GM19328 (cell line): ENCODE measurements at regions not wholly inside any gene's neighbourhood (a gene's known extent, or its start where the extent isn't known, plus 50 kb on each side); places are given as distances from the start of the nearest gene placed in this dataset.

ENCODE experiments used
- ATAC-seq: cut with Tn5 transposase; IDR thresholded peaks from one replicate; pipeline ENCODE4 v1.9.1; 2021; ENCODE audit warnings: mild to moderate bottlenecking, moderate library complexity; ENCODE audit not compliant: unreplicated experiment

- no peak for ATAC-seq
These were observed 121.9 kb upstream of the LGALSL start for GRCh38 chr2:64331849-64332699.

- no peak for ATAC-seq
These were observed 117.8 kb upstream of the LGALSL start for GRCh38 chr2:64336171-64336570.

GRCh38 chr2:64337314-64337713 lies 116.6 kb upstream of the LGALSL start:
- ATAC-seq = no peak

- no peak for ATAC-seq
These were observed 115.9 kb upstream of the LGALSL start for GRCh38 chr2:64338108-64338507.

- ATAC-seq = no peak
These were observed 115.0 kb upstream of the LGALSL start for GRCh38 chr2:64338910-64339500.

- ATAC-seq = no peak
These were observed 112.5 kb upstream of the LGALSL start for GRCh38 chr2:64341461-64341860.

- no peak for ATAC-seq
These were observed 111.5 kb upstream of the LGALSL start for GRCh38 chr2:64342195-64343099.

- no peak for ATAC-seq
These were observed 108.9 kb upstream of the LGALSL start for GRCh38 chr2:64344999-64345576.

- no peak for ATAC-seq
These were observed 108.0 kb upstream of the LGALSL start for GRCh38 chr2:64345998-64346397.

GRCh38 chr2:64348386-64349130 lies 105.4 kb upstream of the LGALSL start:
- no peak for ATAC-seq

- ATAC-seq = no peak
These were observed 104.8 kb upstream of the LGALSL start for GRCh38 chr2:64349131-64349530.

GRCh38 chr2:64350996-64351395 lies 103.0 kb upstream of the LGALSL start:
- ATAC-seq = no peak

GRCh38 chr2:64352292-64352691 lies 101.7 kb upstream of the LGALSL start:
- ATAC-seq = no peak

GRCh38 chr2:64354857-64355680 lies 98.9 kb upstream of the LGALSL start:
- ATAC-seq = no peak

- ATAC-seq = no peak
These were observed 97.1 kb upstream of the LGALSL start for GRCh38 chr2:64356906-64357305.

GRCh38 chr2:64359171-64359891 lies 94.6 kb upstream of the LGALSL start:
- peak; percentile 17 for ATAC-seq

- ATAC-seq = peak; percentile 88
These were observed 93.9 kb upstream of the LGALSL start for GRCh38 chr2:64359892-64360657.
